Right kidney (tissue), 1 donor: ENCODE measurements at regions not wholly inside any gene's neighbourhood (a gene's known extent, or its start where the extent isn't known, plus 50 kb on each side); places are given as distances from the start of the nearest gene placed in this dataset.
"Not testable (repeated sequence)": the region's sequence is repeated elsewhere in the genome, so short reads cannot be mapped to it uniquely, and the experiment has no call there.

Experiments
- DNase-seq: peaks from one replicate; pipeline ENCODE4 v3.0.0-alpha.2; 2016

DNA sequence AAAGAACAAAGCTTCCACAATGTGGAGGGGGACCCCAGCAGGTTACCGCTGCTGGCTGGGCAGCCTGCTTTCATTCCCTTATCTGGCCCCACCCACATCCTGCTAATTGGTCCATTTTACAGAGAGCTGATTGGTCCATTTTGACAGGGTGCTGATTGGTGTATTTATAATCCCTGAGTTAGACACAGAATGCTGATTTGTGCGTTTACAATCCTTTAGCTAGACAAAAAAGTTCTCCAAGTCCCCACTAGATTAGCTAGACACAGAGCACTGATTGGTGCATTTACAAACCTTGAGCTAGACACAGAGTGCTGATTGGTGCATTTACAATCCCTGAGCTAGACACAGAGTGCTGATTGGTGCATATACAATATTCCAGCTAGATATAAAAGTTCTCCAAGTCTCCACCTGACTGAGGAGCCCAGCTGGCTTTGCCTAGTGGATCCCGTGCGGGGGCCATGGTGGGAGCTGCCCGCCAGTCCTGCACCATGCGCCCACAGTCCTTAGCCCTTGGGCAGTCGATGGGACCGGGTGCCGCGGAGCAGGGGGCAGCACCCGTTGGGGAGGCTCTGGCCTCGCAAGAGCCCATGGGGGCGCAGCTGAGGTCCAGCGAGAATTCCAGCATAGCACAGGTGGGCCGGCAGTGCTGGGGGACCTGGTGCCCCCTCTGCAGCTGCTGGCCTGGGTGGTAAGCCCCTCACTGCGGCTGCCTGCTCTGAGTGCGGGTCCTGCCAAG is 88.8 kb upstream of the MYLIP start:
- DNase-seq = not testable (repeated sequence)

GRCh38 chr6:16038938-16039337 is 89.9 kb upstream of the MYLIP start:
- DNase-seq = no peak

DNA sequence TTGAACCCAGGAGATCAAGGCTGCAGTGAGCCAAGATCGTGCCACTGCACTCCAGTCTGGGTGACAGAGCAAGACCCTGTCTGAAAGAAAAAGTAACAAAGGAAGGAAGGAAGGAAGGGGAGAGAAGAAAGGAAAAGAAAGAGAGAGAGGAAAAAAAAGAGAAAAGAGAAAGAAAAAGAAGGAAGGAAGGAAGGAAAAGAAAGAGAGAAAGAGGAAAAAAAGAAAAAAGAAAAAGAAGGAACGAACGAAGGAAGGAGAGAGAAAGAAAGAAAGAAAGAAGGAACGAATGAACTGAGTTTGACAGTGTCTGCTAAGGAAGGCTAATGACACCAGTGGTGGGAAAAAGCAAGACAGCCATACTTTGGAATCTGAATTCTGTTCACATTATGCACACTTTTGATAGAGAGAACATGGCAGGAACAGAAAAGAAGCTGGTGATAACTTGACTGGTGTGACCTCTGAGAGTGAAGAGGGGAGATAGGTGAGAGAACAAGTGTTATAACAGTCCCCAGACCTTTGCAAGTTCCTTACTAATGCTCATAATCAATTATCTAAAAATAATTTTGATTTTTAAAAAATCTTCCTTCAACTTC is 93.3 kb upstream of the MYLIP start:
- DNase-seq = no peak

DNA sequence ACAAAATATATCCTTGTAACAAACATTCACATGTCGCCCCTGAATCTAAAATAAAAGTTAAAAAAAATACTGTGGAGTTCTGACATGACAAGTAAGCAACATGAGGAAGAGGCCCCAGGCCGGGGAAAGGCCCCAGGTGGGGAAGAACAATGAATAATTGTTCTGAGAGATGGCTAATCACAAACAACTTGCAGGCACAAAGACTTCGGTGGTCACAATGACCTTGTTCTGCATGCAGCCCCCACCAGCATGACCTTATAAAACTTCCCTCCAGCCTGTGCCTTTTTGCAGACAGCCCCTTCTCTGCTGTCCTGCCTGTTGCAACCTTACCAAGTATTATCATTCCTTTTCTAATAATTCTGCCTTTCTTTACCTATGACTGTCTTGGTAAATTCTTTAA is 95.7 kb upstream of the MYLIP start:
- DNase-seq = no peak

DNA sequence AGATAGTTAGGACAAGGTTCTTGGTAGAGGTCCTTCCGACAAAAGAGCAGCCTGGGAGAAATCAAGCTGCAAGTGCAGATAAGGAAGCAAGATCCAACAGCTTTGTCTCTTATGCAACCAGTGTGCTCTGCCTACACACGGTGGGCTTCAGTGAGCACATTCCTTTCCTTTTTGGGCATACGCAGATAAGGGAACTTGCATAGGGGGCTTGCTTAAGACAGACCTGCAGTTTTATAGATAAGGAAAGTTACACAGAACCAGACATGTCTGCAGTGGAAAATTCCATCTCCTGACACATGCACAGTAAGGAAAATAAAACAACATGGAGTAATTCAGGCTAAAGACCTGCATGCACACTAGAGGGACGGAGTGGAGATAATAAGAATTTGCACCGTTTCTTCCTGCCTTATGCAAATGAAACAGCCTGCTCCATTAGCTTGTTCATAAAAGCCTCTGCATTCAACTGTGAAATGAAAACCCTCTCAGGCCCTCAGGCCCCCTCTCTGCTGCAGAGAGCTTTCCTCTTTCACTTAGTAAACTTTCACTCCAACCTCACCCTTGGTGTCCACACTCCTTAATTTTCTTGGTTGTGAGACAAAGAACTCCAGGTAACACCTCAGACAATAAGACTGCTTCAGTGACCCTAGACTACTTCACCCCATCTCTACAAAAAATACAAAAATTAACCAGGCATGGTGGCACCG is 97.5 kb upstream of the MYLIP start:
- no peak for DNase-seq

- no peak for DNase-seq
Measured at GRCh38 chr6:16028966-16029365, 99.9 kb upstream of the MYLIP start.

- no peak for DNase-seq
Measured at GRCh38 chr6:16020259-16020658, 108.6 kb upstream of the MYLIP start.

GRCh38 chr6:16019462-16019861 is 109.4 kb upstream of the MYLIP start:
- DNase-seq = no peak

GRCh38 chr6:16018626-16019025 is 110.3 kb upstream of the MYLIP start:
- no peak for DNase-seq

DNA sequence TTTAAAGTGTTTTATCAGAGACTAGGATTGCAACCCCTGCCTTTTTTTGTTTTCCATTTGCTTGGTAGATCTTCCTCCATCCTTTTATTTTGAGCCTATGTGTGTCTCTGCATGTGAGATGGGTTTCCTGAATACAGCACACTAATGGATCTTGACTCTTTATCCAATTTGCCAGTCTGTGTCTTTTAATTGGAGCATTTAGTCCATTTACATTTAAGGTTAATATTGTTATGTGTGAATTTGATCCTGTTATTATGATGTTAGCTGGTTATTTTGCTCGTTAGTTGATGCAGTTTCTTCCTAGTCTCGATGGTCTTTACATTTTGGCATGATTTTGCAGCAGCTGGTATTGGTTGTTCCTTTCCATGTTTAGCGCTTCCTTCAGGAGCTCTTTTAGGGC is 114.6 kb upstream of the MYLIP start:
- DNase-seq = not testable (repeated sequence)

GRCh38 chr6:16007146-16007545 is 121.7 kb upstream of the MYLIP start:
- DNase-seq = no peak

DNA sequence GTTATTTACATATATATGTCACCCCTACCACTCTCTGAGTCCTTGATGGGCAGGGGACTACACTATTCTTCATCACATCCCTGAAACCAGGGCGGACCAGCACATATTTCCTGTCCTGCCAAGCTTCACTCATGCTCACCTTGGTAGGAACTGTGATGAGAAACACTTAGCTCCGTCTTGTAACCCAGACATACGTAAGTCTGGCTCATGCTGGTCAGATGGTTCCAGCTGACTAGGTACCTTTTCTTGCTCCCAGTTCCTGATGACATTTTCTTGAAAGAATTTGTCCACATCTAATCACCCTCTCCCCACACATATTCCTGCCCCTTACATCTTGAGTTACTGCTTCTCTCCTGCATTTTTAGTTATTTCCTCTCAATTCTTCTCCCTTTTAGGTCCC is 122.2 kb upstream of the MYLIP start:
- DNase-seq = no peak

- DNase-seq = no peak
Measured at GRCh38 chr6:16004934-16005679, 123.8 kb upstream of the MYLIP start.

DNA sequence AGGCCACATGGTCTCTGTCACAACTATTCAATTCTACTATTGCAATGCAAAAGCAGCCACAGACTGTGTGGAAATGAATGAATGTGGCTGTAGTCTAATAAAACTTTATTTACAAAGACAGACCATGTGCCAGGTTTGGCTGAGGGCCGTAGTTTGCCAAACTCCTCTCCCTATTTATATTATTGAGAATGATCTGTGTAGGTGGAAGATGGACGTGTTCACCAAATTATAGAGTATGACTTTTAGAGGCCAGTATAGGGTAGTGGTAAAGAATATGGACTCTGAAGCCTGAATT is 125.7 kb upstream of the MYLIP start:
- no peak for DNase-seq

- no peak for DNase-seq
Measured at GRCh38 chr6:16002332-16003196, 126.3 kb upstream of the MYLIP start.

DNA sequence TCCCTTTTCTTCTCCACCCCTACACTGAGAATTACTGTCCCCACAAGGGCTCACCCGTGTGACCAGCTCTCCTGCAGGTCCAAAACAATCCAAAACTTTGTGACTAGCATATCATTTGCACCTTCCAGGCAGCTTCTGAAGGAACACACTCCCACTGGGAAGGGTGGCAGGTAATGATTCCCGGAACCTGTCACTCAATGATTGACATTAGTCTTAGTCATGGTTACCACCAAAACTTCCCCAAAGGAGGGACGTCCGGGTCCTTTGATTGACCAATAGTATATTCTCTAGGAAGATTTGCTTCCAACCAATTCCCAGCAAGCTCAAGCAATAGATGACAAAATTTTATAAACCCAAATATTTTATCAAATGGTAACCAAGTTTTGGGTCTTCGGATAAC is 127.7 kb upstream of the MYLIP start:
- DNase-seq = no peak

GRCh38 chr6:15999201-15999600 is 129.7 kb upstream of the MYLIP start:
- DNase-seq = no peak

DNA sequence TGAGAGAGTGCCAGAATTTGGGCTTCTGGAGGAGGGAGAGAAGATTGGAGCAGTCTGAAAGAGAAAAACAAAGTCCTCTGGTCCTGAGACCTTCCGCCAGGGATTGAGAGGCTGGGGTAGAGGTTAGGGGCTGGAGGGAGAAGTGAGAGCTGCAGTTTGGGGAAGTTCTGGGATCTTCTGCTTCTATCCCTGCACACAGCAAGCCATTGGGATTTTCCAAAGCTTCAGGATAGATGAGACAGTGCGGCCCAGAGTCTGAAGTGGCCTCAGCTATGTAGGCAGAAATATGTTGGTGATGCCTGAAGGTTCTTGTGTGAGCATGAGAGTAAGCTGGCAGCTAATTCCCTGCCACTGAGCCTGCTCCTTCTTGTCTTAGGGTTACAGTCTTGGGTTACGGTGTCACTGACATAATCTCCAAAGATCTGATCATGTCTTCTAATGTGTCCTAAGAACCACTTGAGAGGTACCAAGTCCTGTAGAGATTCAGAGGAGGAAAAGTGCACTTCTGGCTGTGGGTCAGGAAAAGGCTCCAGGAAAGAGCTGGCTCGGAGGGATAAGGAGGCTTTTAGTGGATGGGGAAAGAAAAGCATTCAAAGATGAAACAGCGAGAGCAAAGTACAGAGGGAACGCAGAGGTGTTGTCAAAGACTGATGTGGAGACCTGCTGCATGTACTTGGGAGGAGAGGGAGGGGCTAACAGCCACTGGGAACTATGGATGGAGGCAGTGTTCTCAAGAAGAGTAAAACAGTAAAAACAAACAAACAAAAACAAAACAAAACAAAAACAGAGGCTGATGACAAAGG is 131.1 kb upstream of the MYLIP start:
- DNase-seq = no peak

- DNase-seq = no peak
Measured at GRCh38 chr6:15996030-15996429, 132.9 kb upstream of the MYLIP start.

DNA sequence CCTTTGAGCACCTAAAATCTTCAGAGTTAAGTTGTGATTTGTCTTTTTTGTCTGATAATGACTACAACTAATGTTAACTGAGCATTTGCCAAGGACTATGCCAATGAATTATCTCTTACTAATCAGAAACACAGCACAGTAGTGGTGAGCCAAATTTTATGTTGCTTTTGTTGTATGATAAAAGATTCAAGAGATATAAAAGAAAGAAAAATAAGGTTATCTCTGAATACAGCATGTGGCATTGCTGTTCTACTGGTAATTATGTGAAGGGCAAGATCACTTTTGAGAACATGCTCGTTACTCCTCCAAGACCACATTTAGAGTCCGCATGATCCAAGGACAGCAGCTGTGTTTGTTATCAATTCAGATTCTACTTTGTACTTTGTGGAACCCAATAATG is 133.4 kb upstream of the MYLIP start:
- no peak for DNase-seq

GRCh38 chr6:15994814-15995459 is 133.9 kb upstream of the MYLIP start:
- DNase-seq = no peak
